ENCODE measurements at regions not wholly inside any gene's neighbourhood (a gene's known extent, or its start where the extent isn't known, plus 50 kb on each side); places are given as distances from the start of the nearest gene placed in this dataset.

DNA sequence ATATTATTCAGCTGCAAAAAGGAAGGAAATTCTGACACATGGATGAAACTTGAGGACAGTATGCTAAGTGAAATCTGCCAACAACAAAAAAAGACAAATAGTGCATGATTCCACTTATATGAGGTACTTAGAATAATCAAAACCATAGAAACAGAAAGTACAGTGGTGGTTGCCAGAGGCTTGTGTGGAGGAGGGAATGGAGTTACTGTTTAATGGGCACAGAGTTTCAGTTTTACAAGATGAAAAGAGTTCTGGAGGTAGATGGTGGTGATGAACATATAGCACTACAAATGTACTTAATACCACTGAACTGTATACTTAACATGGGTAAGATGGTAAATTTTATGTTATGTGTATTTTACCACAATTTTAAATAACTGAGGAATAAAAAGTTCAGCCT is 212.0 kb upstream of the KLF3 start:
- in situ Hi-C loops (cut with HindIII; ENCODE audit: low sequenced_read_pairs): no loop called here
- DNase-seq (ENCODE audit: low read depth, low spot score): no peak
- TF ChIP-seq, protein P1, sequence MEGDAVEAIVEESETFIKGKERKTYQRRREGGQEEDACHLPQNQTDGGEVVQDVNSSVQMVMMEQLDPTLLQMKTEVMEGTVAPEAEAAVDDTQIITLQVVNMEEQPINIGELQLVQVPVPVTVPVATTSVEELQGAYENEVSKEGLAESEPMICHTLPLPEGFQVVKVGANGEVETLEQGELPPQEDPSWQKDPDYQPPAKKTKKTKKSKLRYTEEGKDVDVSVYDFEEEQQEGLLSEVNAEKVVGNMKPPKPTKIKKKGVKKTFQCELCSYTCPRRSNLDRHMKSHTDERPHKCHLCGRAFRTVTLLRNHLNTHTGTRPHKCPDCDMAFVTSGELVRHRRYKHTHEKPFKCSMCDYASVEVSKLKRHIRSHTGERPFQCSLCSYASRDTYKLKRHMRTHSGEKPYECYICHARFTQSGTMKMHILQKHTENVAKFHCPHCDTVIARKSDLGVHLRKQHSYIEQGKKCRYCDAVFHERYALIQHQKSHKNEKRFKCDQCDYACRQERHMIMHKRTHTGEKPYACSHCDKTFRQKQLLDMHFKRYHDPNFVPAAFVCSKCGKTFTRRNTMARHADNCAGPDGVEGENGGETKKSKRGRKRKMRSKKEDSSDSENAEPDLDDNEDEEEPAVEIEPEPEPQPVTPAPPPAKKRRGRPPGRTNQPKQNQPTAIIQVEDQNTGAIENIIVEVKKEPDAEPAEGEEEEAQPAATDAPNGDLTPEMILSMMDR (IDR thresholded peaks at IDR 0.05; ENCODE audit: low read depth, low read length): no peak
- no peak overlapping the region for H3K4me3 ChIP-seq (ENCODE audit: low read depth, low read length)

- in situ Hi-C loops (cut with HindIII; ENCODE audit: low sequenced_read_pairs): no loop called here
- TF ChIP-seq, protein P1 (IDR thresholded peaks at IDR 0.05; ENCODE audit: low read depth, low read length): no peak
- DNase-seq (ENCODE audit: low read depth, low spot score): no peak
- no peak overlapping the region for H3K4me3 ChIP-seq (ENCODE audit: low read depth, low read length)
Measured at GRCh38 chr4:38452542-38452941, 211.5 kb upstream of the KLF3 start.

GRCh38 chr4:38453253-38453881 is 210.6 kb upstream of the KLF3 start:
- no peak overlapping the region for H3K4me3 ChIP-seq (ENCODE audit: low read depth, low read length)
- DNase-seq (ENCODE audit: low read depth, low spot score): no peak
- in situ Hi-C loops (cut with HindIII; ENCODE audit: low sequenced_read_pairs): no loop called here
- TF ChIP-seq, protein P1 (IDR thresholded peaks at IDR 0.05; ENCODE audit: low read depth, low read length): no peak

DNA sequence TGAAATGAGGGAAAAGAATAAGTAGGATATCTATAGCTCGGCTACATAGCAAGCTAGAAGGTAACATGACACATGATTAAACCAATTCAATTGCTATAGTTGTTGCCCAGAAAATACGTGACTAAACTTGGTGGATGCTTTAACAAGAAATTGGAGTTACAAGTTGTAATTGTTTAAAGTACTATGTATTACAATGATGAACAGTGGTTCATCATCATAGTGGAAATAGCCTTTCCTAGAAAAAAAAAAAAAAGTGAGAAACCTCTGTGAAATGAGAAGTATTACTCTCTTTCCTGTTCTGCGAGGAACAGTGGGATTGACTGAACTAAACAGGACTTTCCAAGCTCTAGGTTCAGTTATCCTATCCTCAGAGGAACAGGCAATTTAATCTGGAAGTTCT is 209.7 kb upstream of the KLF3 start:
- TF ChIP-seq, protein P1 (IDR thresholded peaks at IDR 0.05; ENCODE audit: low read depth, low read length): no peak
- in situ Hi-C loops (cut with HindIII; ENCODE audit: low sequenced_read_pairs): no loop called here

DNA sequence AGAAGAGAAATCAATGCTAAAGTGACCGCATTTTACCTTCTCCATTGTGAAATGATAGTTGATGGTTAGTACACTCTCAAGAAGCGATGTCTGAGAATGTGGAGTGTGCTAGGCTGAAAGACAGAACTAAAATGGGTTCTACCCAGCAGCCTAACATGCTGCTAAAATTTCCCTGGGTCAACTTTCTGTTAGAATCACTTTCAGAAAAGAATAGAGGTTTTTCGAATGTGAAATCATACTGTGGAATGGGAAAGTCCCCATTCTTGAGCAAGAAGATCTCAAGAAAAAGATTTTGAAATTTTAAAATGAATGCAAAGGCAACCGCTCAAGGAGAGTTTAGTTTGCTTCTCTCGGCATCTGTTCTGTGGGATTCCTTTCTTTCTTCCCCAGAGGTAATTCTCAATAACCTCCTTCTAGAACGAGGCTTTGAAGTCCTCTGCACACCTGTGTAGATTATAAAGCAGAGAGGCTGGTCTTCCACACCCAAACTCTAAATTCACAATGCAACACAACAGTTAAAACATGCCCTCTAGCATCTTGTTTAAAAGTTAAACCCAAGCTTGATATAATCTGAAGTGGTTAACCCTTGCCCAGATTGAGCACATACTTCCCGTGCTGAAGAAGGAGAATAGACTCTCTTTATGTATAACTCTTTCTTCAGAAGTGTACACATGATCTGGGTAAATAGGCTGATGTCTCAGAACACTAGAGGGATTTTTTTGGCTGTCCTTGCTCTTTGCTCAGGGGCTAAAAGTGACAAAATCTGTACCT is 208.7 kb upstream of the KLF3 start:
- DNase-seq (ENCODE audit: low read depth, low spot score): no peak
- TF ChIP-seq, protein P1 (IDR thresholded peaks at IDR 0.05; ENCODE audit: low read depth, low read length): no peak
- in situ Hi-C loops (cut with HindIII; ENCODE audit: low sequenced_read_pairs): no loop called here
- H3K4me3 ChIP-seq (ENCODE audit: low read depth, low read length): no peak overlapping the region

More for the DNA sequence above, 209.7 kb upstream of the KLF3 start:
- DNase-seq (ENCODE audit: low read depth, low spot score): no peak
- H3K4me3 ChIP-seq (ENCODE audit: low read depth, low read length): no peak overlapping the region

- in situ Hi-C loops (cut with HindIII; ENCODE audit: low sequenced_read_pairs): no loop called here
- TF ChIP-seq, protein P1 (IDR thresholded peaks at IDR 0.05; ENCODE audit: low read depth, low read length): no peak
- no peak overlapping the region for H3K4me3 ChIP-seq (ENCODE audit: low read depth, low read length)
- no peak for DNase-seq (ENCODE audit: low read depth, low spot score)
Measured at GRCh38 chr4:38456096-38456495, 207.9 kb upstream of the KLF3 start.

Measured in astrocyte of the spinal cord (primary cell).